Posterior cingulate gyrus (tissue), 11 donors: ENCODE measurements at regions not wholly inside any gene's neighbourhood (a gene's known extent, or its start where the extent isn't known, plus 50 kb on each side); places are given as distances from the start of the nearest gene placed in this dataset.
"Not testable (repeated sequence)": the region's sequence is repeated elsewhere in the genome, so short reads cannot be mapped to it uniquely, and the experiment has no call there.

ENCODE experiments used
- DNase-seq, 10 donors: peaks; one replicate each; pipeline versions ENCODE4 v3.0.0 to v3.0.0-alpha.2; 2020 to 2021; ENCODE audit warnings: mixed read lengths in 3 of 10
- intact Hi-C: fragments of 100-400 bp; cut with DNase I; formaldehyde crosslinking; loops from one replicate; pipeline ENCODE4 v1.15.1; 2023

DNA sequence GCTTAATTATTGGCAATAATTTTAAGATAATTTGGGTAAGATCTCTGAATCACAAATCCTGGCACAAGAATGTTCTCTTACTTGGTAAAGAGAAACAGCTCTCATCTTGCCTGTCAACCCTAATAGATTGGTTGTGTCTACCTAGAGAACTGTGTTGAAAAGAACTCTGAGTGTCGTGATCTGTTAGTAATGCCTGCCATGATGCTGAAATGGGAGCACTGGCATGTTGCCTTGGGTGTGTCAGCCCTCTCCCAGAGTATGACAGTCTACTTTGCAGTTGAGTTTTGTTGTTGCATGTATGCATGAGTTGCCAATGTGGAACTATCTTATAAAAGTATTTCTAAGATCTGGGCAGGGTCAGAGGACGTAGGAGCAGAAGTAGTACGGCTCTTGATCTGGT is 221.4 kb downstream of the MAF start:
- DNase-seq = no peak
- intact Hi-C loops = no loop called here

DNA sequence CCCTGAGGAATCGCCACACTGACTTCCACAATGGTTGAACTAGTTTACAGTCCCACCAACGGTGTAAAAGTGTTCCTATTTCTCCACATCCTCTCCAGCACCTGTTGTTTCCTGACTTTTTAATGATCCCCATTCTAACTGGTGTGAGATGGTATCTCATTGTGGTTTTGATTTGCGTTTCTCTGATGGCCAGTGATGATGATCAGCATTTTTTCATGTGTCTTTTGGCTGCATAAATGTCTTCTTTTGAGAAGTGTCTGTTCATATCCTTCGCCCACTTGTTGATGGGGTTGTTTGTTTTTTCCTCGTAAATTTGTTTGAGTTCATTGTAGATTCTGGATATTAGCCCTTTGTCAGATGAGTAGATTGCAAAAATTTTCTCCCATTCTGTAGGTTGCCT is 223.5 kb downstream of the MAF start:
- DNase-seq, intact Hi-C loops: not testable (repeated sequence)

GRCh38 chr16:79375351-79375750 is 225.2 kb downstream of the MAF start:
- DNase-seq = no peak

DNA sequence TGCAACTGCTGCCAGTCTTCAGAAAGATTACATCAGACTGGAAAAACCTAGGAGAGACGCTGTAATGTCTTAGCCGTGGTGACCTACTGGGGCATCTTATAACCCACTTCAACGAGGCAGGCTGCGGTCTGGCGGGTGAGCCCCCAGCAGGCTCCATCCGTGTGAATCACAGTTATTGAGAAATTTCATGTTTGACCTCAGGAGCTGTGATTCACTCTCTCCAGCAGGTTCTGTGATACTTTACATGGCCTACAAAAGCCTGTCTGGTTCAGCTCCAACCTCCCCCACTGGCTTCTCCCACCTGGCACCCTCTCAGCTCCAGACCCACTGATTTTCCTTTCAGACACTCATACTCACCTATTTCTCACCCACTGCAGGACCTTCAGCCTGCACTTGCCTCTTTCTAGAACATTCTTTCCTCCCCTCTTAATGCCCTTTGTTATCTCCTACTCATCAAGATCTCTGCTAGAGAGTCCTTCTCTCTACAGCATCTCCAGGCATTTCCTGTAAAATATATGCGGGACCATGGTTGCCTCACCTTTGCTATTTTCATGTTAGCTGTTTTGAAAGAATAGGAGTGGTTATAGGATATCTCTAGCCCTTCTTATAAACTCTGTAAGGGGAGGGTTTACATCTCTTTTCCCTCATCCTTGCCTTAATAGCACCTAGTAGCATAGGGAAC is 227.9 kb downstream of the MAF start:
- no peak for DNase-seq
- intact Hi-C loops = no loop called here

More at GRCh38 chr16:79375351-79375750, 225.2 kb downstream of the MAF start:
- intact Hi-C loops = no loop called here

- intact Hi-C loops = no loop called here
- DNase-seq = no peak
Observed at GRCh38 chr16:79370736-79371135, 229.8 kb downstream of the MAF start.

- DNase-seq = no peak
- intact Hi-C loops = no loop called here
Observed at GRCh38 chr16:79369796-79370195, 230.7 kb downstream of the MAF start.

GRCh38 chr16:79367822-79368221 is 232.7 kb downstream of the MAF start:
- intact Hi-C loops = no loop called here
- DNase-seq = no peak

DNA sequence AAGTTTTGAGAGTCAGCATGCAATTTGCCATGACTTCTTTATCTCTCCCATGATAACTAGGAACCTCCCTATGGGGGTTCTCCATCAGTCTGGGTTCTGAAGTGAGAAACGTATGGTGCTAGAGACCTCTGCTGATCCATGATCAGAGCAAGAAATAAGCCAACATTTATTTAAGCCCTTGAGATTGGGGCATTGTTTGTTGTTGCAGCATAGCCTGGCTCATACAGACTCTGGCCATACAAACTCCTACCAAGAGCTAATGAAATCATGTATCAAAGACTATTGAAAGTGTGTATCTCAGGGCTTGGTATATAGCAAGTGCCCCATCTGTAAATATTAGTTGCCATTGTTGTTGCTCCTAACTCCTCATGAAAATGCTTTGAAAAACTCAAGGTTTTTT is 233.9 kb downstream of the MAF start:
- DNase-seq = no peak
- intact Hi-C loops = no loop called here

GRCh38 chr16:79365702-79366101 is 234.8 kb downstream of the MAF start:
- intact Hi-C loops = no loop called here

DNA sequence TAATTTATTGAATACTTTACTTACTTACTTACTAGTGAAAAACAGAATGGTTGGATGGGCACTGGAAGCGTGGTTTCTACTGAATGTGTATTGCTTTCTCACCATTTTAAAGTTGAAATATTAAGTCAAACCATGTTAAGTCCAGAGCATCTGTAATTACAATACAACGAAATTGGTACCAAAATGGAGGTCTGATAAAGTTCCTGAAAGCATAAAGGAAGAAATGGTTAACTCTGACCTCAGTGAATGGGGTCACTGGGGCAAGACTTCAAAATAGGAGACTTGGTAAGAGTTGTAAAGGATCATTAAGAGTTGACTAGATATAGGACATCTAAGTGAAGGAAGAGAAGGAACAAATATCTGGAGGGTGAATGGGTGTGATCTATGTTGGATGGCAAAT is 237.1 kb downstream of the MAF start:
- DNase-seq = no peak
- intact Hi-C loops = no loop called here

More at GRCh38 chr16:79365702-79366101, 234.8 kb downstream of the MAF start:
- DNase-seq = no peak

GRCh38 chr16:79363035-79363434 is 237.5 kb downstream of the MAF start:
- intact Hi-C loops = no loop called here
- no peak for DNase-seq

DNA sequence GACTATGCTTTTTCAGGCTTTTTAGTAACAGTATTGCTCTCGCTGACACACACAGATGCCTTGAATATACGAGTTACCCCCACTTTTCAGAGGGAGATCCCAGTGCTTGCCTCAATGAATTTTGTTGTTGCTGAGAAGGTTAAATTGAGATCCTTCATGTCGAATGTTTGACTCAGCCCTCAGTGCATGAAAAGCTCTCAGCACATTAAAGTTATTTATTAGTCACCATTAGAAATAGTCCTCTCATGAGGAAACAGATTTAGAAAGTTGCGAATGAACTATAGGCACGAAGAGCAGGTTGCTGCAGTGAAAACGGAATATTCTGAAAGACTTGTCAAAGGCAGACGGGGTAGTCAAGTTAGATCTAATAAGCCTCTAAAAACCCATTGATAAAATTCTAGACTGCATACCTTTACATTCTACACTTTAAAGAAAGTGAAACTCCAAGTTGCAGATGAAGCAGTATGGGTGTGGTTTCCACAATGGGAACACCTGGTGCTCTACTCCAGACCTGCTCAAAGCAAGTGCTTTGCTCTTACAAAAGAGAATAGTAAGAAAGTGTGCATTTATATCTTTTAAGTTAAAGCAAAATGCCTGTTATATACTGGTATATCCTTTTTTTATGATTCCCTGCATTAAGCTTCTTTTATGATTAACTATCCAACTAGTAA is 238.1 kb downstream of the MAF start:
- DNase-seq = no peak
- intact Hi-C loops = no loop called here

- intact Hi-C loops = no loop called here
- no peak for DNase-seq
Observed at GRCh38 chr16:79361132-79361751, 239.3 kb downstream of the MAF start.

- intact Hi-C loops = no loop called here
- no peak for DNase-seq
Observed at GRCh38 chr16:79360267-79360666, 240.3 kb downstream of the MAF start.

- intact Hi-C loops = no loop called here
- DNase-seq = no peak
Observed at GRCh38 chr16:79359082-79359481, 241.5 kb downstream of the MAF start.

DNA sequence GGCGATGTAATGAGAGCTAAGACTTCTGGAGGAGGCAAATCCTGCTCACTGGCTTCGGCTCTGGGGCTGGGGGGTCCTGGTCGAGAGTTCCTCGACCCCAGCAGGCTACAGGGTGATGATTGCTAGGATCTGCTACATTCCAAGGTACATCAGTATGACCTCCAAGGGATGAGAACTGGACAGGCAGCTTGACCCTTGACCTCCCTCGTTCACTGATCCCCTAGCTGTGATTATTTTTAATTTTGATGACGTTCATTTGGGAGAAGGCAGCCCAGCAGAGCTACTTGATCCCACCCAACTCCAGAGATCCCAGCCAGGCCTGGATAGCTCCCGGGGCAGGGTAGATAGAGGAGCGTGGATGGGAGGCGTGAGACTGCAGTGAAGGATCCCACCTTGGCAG is 242.3 kb downstream of the MAF start:
- DNase-seq = no peak
- intact Hi-C loops = no loop called here

DNA sequence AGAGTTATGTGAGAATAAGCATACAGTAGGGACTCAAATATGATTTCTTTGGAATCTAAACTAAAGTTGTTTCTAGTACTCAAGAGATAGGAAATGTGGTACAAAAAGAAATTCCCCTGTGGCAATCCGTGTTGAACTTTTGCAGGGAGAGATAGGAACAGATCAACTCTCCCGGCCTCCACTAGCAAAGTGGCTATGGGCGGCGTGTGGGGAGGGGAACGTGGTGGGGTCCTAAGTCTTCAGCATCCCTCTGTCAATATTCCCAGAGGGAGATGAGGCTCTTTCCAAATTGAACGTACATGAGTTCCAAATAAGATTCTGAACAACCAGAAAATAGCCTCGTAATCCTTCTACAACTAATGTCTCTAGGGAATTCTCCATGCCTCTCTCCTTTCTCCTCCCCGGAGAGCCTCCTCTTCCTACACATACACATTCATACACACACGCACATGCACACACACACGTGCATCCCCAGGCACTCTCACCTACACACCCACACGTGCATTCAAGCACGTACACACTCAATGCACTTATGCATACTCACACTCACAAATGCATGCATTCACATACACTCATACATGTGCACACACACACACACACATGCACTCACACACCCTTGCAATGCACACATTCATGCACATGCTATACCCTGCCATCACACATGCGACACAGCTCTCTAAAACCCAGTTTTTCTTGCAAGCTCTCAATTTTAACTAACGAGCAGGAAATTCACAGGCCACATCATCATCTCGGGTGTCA is 244.8 kb downstream of the MAF start:
- intact Hi-C loops = no loop called here
- no peak for DNase-seq

DNA sequence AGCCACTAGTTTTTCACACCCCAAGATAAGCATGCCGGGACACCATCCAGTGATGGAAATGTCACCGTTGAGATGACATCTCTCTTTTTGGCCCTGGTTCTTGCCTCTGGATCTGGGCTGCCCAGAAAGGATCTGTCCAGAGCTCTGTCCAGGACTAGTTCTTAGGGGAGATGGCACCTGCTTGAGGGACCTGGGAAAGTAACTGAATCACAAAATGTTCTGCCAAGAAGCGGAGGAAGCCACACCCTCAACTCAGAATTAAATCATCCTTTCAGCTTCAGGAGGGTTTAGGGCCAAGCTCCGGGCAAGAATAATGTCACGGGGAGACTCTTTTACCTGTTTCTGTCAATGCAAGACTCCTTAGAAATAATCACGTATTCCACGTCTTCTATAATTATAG is 248.6 kb downstream of the MAF start:
- intact Hi-C loops = no loop called here
- DNase-seq = no peak

DNA sequence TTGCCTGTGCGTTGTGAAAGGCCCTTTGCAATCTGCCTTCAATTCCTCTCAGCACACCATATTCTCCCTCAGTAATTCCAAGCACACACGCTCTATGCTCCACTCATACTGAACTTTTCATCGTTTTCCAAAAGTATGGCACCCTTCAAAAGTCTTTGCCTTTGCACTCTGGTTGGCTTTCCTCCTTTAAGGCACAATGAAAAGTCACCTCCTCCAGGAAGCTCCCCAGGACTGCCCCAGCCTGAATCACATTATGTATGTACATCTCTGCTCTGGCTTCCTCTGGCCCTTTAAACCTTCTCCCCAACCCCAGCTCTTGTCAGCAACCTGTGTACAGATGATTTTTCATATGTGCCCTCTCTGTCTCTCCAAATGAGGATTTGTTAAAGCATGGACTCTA is 250.7 kb downstream of the MAF start:
- intact Hi-C loops = no loop called here
- no peak for DNase-seq

DNA sequence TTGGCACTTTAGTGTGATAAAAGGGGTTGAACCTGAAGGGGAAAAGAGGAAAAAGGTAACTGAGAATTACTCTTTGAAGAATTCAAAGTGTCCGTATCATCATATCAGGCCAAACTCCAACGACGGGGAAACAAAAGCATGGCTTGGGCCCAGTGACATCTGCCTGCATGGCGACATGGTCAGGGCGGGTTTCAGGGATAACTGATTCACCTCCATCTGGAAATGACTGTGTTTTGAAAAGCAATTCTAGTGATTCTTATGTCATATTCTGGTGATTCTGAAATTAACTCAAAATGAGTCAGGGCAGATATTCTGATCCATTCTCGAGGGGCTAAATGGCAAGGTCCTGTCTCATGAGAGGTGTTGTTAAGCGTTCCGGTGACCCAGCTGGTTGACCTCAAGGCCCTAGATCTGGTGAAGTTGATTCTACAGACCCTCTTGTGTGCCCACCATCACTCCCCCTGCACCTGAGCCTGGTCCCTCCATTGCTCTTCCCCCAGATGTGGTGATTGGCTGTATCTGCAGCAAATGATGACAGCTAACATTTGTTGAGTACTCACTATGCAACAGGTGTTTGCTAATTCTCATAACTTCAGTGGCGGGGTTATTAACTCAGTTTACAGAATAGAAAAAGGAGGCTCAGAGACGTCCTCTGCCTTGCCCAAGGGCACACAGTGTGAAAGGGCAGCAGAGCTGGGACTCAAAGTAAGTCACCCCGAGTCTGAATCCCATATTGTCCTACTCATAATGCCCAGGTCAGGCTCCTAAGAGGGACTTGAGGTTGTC is 251.8 kb downstream of the MAF start:
- DNase-seq = no peak
- intact Hi-C loops = no loop called here
